Keratinocyte (primary cell): ENCODE measurements at regions not wholly inside any gene's neighbourhood (a gene's known extent, or its start where the extent isn't known, plus 50 kb on each side); places are given as distances from the start of the nearest gene placed in this dataset.

Experiments used
- DNase-seq: peaks from one replicate; pipeline ENCODE4 v3.0.0-alpha.2; 2011; ENCODE audit warnings: low read depth, missing footprints, low spot score
- FAIRE-seq: peaks from 2 replicates; lab custom pipeline; 2011; peaks lifted over from hg19 to GRCh38; lab: Jason Lieb, UNC
- H2AFZ ChIP-seq: 2 replicates; pipeline ENCODE4 v1.6.0; 2012; ENCODE audit warnings: low read length, control low read depth, inconsistent platforms; ENCODE audit not compliant: control insufficient read depth
- H3K27ac ChIP-seq: 2 replicates; pipeline ENCODE4 v1.5.1; 2011; ENCODE audit warnings: low read length; ENCODE audit not compliant: control insufficient read depth, insufficient read depth
- H3K27me3 ChIP-seq: 3 replicates; pipeline ENCODE4 v1.6.0; 2011; ENCODE audit warnings: low read length; ENCODE audit not compliant: control insufficient read depth, insufficient read depth; ENCODE audit errors: extremely low read depth
- H3K36me3 ChIP-seq, 2 experiments: 2 replicates in 1 of 2; 3 replicates in 1 of 2; pipeline ENCODE4 v1.5.1; 2011; ENCODE audit warnings: low read length in 2 of 2, mild to moderate bottlenecking in 1 of 2; ENCODE audit not compliant: control insufficient read depth in 2 of 2, insufficient read depth in 2 of 2; ENCODE audit errors: extremely low read depth in 1 of 2
- H3K4me1 ChIP-seq: 3 replicates; pipeline ENCODE4 v1.5.1; 2011; ENCODE audit warnings: low read length; ENCODE audit not compliant: control insufficient read depth, insufficient read depth; ENCODE audit errors: extremely low read depth
- H3K4me2 ChIP-seq: 3 replicates; pipeline ENCODE4 v1.6.0; 2011; ENCODE audit warnings: low read depth, low read length; ENCODE audit not compliant: control insufficient read depth, insufficient read depth; ENCODE audit errors: extremely low read depth
- H3K4me3 ChIP-seq, 3 experiments: fragments of 200-600 bp in 1 of 3; sonication (generic) in 1 of 3; 2 replicates in 2 of 3; 3 replicates in 1 of 3; pipeline ENCODE4 v1.5.1; 2011 to 2016; ENCODE audit warnings: low read length in 3 of 3, mild to moderate bottlenecking in 3 of 3, control low read depth in 2 of 3, inconsistent platforms in 1 of 3, low read depth in 1 of 3, mixed read lengths in 1 of 3, mixed run types in 1 of 3, moderate library complexity in 1 of 3; ENCODE audit not compliant: control insufficient read depth in 2 of 3, insufficient read depth in 2 of 3; ENCODE audit errors: extremely low read depth in 1 of 3
- H3K79me2 ChIP-seq: 2 replicates; pipeline ENCODE4 v1.6.0; 2012; ENCODE audit warnings: low read length; ENCODE audit not compliant: control insufficient read depth, insufficient read depth
- H3K9ac ChIP-seq: 3 replicates; pipeline ENCODE4 v1.6.0; 2011; ENCODE audit warnings: low read length; ENCODE audit not compliant: control insufficient read depth, insufficient read depth; ENCODE audit errors: extremely low read depth
- H3K9me1 ChIP-seq: 3 replicates; pipeline ENCODE4 v1.6.0; 2011; ENCODE audit warnings: low read length; ENCODE audit not compliant: control insufficient read depth, insufficient read depth; ENCODE audit errors: extremely low read depth
- H3K9me3 ChIP-seq: 2 replicates; pipeline ENCODE4 v1.5.1; 2012; ENCODE audit warnings: low read depth, low read length; ENCODE audit not compliant: control insufficient read depth
- H4K20me1 ChIP-seq: 3 replicates; pipeline ENCODE4 v1.6.0; 2011; ENCODE audit warnings: low read length; ENCODE audit not compliant: control insufficient read depth, insufficient read depth; ENCODE audit errors: extremely low read depth
- EZH2 ChIP-seq: IDR thresholded peaks from one replicate; pipeline ENCODE4 v1.6.1; 2012; ENCODE audit warnings: inconsistent platforms, mild to moderate bottlenecking, low read length, moderate library complexity
- dilution Hi-C: fragments of 300-500 bp; cut with MboI; formaldehyde crosslinking; loops from one replicate; pipeline ENCODE4 v1.7.0; 2020; ENCODE audit warnings: low sequenced_read_pairs; ENCODE audit not compliant: extremely low pct_ligation_motif_present
- TF ChIP-seq, protein P1 (sequence below), 3 experiments: IDR thresholded peaks in 1 of 3; conservative IDR thresholded peaks in 1 of 3; optimal IDR thresholded peaks in 1 of 3; 2 replicates in 2 of 3; 3 replicates in 1 of 3; pipeline versions ENCODE3 to v1.5.1; 2011; ENCODE audit warnings: low read length in 3 of 3, mild to moderate bottlenecking in 3 of 3, moderate library complexity in 2 of 3, control low read depth in 1 of 3, inconsistent platforms in 1 of 3; ENCODE audit not compliant: insufficient read depth in 2 of 3; ENCODE audit errors: extremely low read depth in 1 of 3

DNA sequence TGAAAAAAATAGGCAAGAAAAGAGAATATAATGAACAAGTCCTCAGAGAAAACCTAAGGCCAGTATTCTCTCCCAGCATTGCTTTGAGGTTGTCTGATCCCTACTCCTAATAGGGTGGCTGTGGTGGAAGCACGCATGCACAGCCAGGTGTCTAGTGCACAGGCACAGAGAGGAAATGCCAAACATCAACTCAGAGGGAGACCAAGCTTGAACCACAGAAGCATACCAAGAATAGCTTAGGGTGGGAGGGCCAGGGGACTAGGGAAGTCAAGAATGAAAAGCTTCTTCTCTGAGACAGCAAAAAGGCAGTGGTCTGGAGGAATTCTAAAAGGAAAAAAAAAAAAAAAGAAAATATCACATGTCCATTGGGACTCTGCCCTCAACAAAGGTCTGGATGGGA lies 244.1 kb upstream of the API5 start:
- no peak for FAIRE-seq
- no peaks in the 10 kb centered on the region for H3K9me1 ChIP-seq
- H3K4me3 ChIP-seq: no peak overlapping the region
- dilution Hi-C loops: no loop called here
- no peak overlapping the region for H2AFZ ChIP-seq
- DNase-seq: no peak
- TF ChIP-seq, protein P1, sequence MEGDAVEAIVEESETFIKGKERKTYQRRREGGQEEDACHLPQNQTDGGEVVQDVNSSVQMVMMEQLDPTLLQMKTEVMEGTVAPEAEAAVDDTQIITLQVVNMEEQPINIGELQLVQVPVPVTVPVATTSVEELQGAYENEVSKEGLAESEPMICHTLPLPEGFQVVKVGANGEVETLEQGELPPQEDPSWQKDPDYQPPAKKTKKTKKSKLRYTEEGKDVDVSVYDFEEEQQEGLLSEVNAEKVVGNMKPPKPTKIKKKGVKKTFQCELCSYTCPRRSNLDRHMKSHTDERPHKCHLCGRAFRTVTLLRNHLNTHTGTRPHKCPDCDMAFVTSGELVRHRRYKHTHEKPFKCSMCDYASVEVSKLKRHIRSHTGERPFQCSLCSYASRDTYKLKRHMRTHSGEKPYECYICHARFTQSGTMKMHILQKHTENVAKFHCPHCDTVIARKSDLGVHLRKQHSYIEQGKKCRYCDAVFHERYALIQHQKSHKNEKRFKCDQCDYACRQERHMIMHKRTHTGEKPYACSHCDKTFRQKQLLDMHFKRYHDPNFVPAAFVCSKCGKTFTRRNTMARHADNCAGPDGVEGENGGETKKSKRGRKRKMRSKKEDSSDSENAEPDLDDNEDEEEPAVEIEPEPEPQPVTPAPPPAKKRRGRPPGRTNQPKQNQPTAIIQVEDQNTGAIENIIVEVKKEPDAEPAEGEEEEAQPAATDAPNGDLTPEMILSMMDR (optimal IDR thresholded peaks at IDR 0.05 in 1 of 3, IDR thresholded peaks at IDR 0.05 in 1 of 3, conservative IDR thresholded peaks at IDR 0.05 in 1 of 3; ENCODE audit: extremely low read depth in 1 of 3, insufficient read depth in 2 of 3, low read length in 3 of 3): no peak
- no peak for TF ChIP-seq EZH2
- H3K27me3 ChIP-seq: no peaks in the 10 kb centered on the region
- no peaks in the 10 kb centered on the region for H3K9me3 ChIP-seq
- no peaks in the 10 kb centered on the region for H3K79me2 ChIP-seq
- no peak overlapping the region for H3K4me2 ChIP-seq
- no peaks in the 10 kb centered on the region for H4K20me1 ChIP-seq
- H3K9ac ChIP-seq: no peak overlapping the region
- no peak overlapping the region for H3K27ac ChIP-seq
- no peaks in the 10 kb centered on the region for H3K4me1 ChIP-seq
- H3K36me3 ChIP-seq: no peaks in the 10 kb centered on the region

DNA sequence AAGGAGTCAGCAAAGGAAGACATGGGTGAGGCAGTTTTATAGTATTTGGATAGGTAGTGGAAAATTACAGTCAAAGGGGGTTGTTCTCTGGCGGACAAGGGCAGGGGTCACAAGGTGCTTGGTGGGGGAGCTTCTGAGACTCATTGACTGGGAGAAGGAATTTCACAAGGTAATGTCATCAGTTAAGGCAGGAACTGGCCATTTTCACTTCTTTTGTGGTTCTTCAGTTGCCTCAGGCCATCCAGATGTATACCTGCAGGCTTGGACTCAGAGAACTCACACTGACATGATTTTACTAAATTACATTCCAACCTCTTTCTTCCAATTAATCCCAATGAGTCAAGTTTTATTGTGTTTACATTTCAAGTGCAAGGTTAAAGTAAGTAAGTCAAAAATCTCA lies 240.5 kb upstream of the API5 start:
- DNase-seq (no peak), FAIRE-seq (no peak)
- Histone ChIP-seq H3K4me2 (no peak overlapping the region), H3K79me2 (no peaks in the 10 kb centered on the region), H3K36me3 (no peaks in the 10 kb centered on the region), H3K4me3 (no peak overlapping the region), H3K4me1 (no peaks in the 10 kb centered on the region), H4K20me1 (no peaks in the 10 kb centered on the region), H3K27ac (no peak overlapping the region), H3K27me3 (no peaks in the 10 kb centered on the region), H3K9me3 (no peaks in the 10 kb centered on the region), H3K9ac (no peak overlapping the region), H2AFZ (no peak overlapping the region), H3K9me1 (no peaks in the 10 kb centered on the region)
- TF ChIP-seq, protein P1 (optimal IDR thresholded peaks at IDR 0.05 in 1 of 3, IDR thresholded peaks at IDR 0.05 in 1 of 3, conservative IDR thresholded peaks at IDR 0.05 in 1 of 3; ENCODE audit: extremely low read depth in 1 of 3, insufficient read depth in 2 of 3, low read length in 3 of 3): no peak
- TF ChIP-seq EZH2: no peak
- dilution Hi-C loops: no loop called here
